Activated T-cell treated with anti-CD3 and anti-CD28 coated beads, Interleukin-2, amount 50 U/mL, for 24 hours (primary cell): ENCODE measurements at regions not wholly inside any gene's neighbourhood (a gene's known extent, or its start where the extent isn't known, plus 50 kb on each side); places are given as distances from the start of the nearest gene placed in this dataset.

Source experiments
- DNase-seq: peaks from one replicate; pipeline ENCODE4 v3.0.0-alpha.2; 2020
- H3K27ac Mint-ChIP-seq: 2 replicates; pipeline ENCODE4 v1.8.0; 2020; ENCODE audit warnings: mild to moderate bottlenecking, mixed read lengths
- H3K27me3 Mint-ChIP-seq: 2 replicates; pipeline ENCODE4 v1.8.0; 2020; ENCODE audit warnings: mixed read lengths
- H3K36me3 Mint-ChIP-seq: 2 replicates; pipeline ENCODE4 v1.8.0; 2020; ENCODE audit warnings: low read depth, mixed read lengths
- H3K4me1 Mint-ChIP-seq: 2 replicates; pipeline ENCODE4 v1.8.0; 2020; ENCODE audit warnings: low read depth, mixed read lengths
- H3K4me3 Mint-ChIP-seq: 2 replicates; pipeline ENCODE4 v1.8.0; 2020; ENCODE audit warnings: mild to moderate bottlenecking, moderate library complexity, mixed read lengths
- H3K9me3 Mint-ChIP-seq: 2 replicates; pipeline ENCODE4 v1.8.0; 2020; ENCODE audit warnings: mixed read lengths

DNA sequence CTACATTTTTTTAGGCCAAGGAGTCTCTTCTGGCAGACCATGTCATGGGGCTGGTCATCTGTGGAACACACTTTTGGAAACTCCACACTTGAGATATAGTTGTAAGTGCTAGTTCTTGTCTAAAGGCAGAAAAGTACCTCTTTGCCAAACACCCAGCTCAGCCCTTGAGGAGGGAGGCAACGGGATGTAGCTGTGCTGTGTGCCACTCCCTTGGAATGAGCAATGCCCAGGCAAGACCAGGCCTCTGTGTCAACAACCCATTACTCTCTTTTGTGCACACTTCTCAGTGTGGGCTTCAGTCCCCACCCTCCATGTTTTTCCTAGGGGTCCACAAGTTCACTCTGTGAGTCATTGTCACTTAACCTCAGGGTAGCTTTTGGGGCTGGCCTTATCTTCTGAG is 528.3 kb upstream of the CFAP20DC start:
- H3K27me3 Mint-ChIP-seq = no peaks in the 10 kb centered on the region
- no peak overlapping the region for H3K27ac Mint-ChIP-seq
- H3K9me3 Mint-ChIP-seq = peaks cover 3% of the 10 kb centered on the region
- no peaks in the 10 kb centered on the region for H3K36me3 Mint-ChIP-seq
- H3K4me3 Mint-ChIP-seq = no peak overlapping the region
- peaks cover 13% of the 10 kb centered on the region for H3K4me1 Mint-ChIP-seq
- no peak for DNase-seq

DNA sequence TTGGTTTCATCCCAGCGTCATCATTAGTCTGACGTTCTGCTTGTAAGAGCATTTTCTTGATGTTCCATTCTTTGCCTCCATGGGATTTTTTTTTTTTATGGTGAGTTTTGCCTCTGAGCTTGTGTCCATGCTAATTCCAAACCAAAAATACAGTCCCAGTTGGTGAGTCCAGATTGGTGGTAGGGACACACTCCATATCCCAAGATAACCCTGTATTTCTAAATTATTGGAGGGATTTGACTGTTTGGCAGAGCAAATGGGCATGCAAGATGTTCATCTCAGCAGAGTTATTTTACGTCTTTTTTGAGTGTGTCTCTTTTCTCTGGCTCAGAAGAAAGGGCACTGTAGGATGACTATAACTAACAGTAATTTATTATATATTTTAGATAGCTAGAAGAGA is 526.8 kb upstream of the CFAP20DC start:
- no peak overlapping the region for H3K27ac Mint-ChIP-seq
- H3K36me3 Mint-ChIP-seq = no peaks in the 10 kb centered on the region
- H3K9me3 Mint-ChIP-seq = no peaks in the 10 kb centered on the region
- H3K4me3 Mint-ChIP-seq = no peak overlapping the region
- H3K27me3 Mint-ChIP-seq = no peaks in the 10 kb centered on the region
- DNase-seq = no peak
- H3K4me1 Mint-ChIP-seq = peaks cover 13% of the 10 kb centered on the region

GRCh38 chr3:59575113-59576001 is 525.5 kb upstream of the CFAP20DC start:
- Mint-ChIP-seq H3K9me3 (no peaks in the 10 kb centered on the region), H3K36me3 (no peaks in the 10 kb centered on the region), H3K27me3 (no peaks in the 10 kb centered on the region), H3K27ac (no peak overlapping the region), H3K4me3 (no peak overlapping the region), H3K4me1 (peaks cover 4% of the 10 kb centered on the region)
- peak; percentile 93 for DNase-seq

- Mint-ChIP-seq H3K4me3 (no peak overlapping the region), H3K9me3 (no peaks in the 10 kb centered on the region), H3K27ac (no peak overlapping the region), H3K36me3 (no peaks in the 10 kb centered on the region), H3K27me3 (no peaks in the 10 kb centered on the region), H3K4me1 (peaks cover 4% of the 10 kb centered on the region)
- DNase-seq = no peak
Observed at GRCh38 chr3:59573911-59574310, 524.1 kb upstream of the CFAP20DC start.

- Mint-ChIP-seq H3K4me1 (peaks cover 6% of the 10 kb centered on the region), H3K27ac (no peak overlapping the region), H3K4me3 (no peak overlapping the region), H3K36me3 (no peaks in the 10 kb centered on the region), H3K27me3 (no peaks in the 10 kb centered on the region), H3K9me3 (no peaks in the 10 kb centered on the region)
- no peak for DNase-seq
Observed at GRCh38 chr3:59572106-59572505, 522.3 kb upstream of the CFAP20DC start.

DNA sequence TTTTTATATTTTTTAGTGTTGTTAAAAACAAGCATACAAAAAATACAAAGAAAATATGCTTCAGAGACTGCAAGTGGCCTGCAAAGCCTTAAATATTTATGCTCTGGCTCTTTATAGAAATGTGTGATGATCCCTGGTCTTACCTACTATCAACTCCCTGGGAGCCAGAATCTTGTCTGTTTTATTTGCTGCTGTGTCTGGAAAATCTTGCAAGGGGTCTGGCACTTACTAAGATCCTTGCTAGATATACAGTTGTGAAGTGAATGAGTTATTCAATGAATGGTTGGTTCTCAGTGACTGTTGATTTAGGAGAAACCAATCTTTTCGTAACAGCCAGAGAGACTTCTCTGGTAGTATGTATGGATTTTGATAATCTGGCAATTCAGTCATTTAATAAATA is 521.0 kb upstream of the CFAP20DC start:
- Mint-ChIP-seq H3K27ac (no peak overlapping the region), H3K27me3 (no peaks in the 10 kb centered on the region), H3K9me3 (no peaks in the 10 kb centered on the region), H3K4me3 (no peak overlapping the region), H3K36me3 (no peaks in the 10 kb centered on the region), H3K4me1 (peaks cover 18% of the 10 kb centered on the region)
- no peak for DNase-seq

- no peaks in the 10 kb centered on the region for H3K9me3 Mint-ChIP-seq
- peaks cover 18% of the 10 kb centered on the region for H3K4me1 Mint-ChIP-seq
- H3K4me3 Mint-ChIP-seq = no peak overlapping the region
- no peaks in the 10 kb centered on the region for H3K36me3 Mint-ChIP-seq
- no peak overlapping the region for H3K27ac Mint-ChIP-seq
- no peak for DNase-seq
- no peaks in the 10 kb centered on the region for H3K27me3 Mint-ChIP-seq
Observed at GRCh38 chr3:59567661-59568060, 517.8 kb upstream of the CFAP20DC start.

GRCh38 chr3:59566481-59566975 is 516.7 kb upstream of the CFAP20DC start:
- DNase-seq = no peak
- H3K9me3 Mint-ChIP-seq = no peaks in the 10 kb centered on the region
- H3K27me3 Mint-ChIP-seq = no peaks in the 10 kb centered on the region
- H3K4me1 Mint-ChIP-seq = peaks cover 22% of the 10 kb centered on the region
- H3K36me3 Mint-ChIP-seq = no peaks in the 10 kb centered on the region
- peak overlapping the region; percentile 13 for H3K27ac Mint-ChIP-seq
- no peak overlapping the region for H3K4me3 Mint-ChIP-seq

DNA sequence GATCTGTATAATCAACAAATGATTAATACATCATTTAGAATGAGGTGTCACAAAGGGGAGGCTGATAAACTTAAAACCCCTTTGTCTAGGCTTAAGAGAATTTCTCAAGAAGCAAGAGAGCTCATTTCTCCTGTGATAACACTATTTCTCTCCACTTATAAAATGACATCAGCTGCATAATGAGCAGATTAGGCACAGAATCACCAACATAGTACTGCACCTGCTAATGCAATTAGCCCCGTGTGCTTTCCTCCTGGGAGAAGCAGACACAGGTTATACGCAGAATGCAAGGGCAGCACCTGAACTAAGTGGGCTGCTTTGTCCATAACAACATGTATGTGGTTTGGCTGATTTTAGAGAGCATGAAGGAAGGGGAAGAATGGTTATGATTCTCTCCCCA is 515.3 kb upstream of the CFAP20DC start:
- Mint-ChIP-seq H3K27ac (no peak overlapping the region), H3K36me3 (no peaks in the 10 kb centered on the region), H3K9me3 (no peaks in the 10 kb centered on the region), H3K27me3 (no peaks in the 10 kb centered on the region), H3K4me3 (no peak overlapping the region), H3K4me1 (peaks cover 34% of the 10 kb centered on the region)
- DNase-seq = no peak

DNA sequence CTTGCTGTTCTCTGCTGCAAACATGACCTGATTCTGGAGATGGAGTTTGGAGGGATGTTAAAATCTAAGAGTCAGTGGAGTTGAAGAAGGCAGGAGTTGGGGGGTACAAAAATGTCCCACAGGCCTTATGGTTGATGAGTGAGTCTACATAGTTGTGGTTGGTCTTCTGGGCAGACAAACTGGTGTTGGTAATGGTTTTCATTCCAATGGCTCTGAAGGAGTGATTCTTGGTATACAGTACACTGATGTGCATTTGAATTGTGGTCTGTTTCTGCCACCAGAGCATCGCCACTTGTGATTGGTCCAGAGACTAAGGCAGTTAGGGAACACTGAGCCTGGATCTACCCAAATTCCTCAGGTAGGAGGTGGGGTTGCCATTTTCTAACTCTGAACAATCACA is 514.1 kb upstream of the CFAP20DC start:
- H3K27ac Mint-ChIP-seq = no peak overlapping the region
- no peak overlapping the region for H3K4me3 Mint-ChIP-seq
- peaks cover 46% of the 10 kb centered on the region for H3K4me1 Mint-ChIP-seq
- DNase-seq = no peak
- no peaks in the 10 kb centered on the region for H3K36me3 Mint-ChIP-seq
- H3K27me3 Mint-ChIP-seq = no peaks in the 10 kb centered on the region
- H3K9me3 Mint-ChIP-seq = no peaks in the 10 kb centered on the region

GRCh38 chr3:59563072-59563605 is 513.3 kb upstream of the CFAP20DC start:
- DNase-seq = no peak
- no peaks in the 10 kb centered on the region for H3K9me3 Mint-ChIP-seq
- H3K36me3 Mint-ChIP-seq = no peaks in the 10 kb centered on the region
- no peaks in the 10 kb centered on the region for H3K27me3 Mint-ChIP-seq
- peaks cover 52% of the 10 kb centered on the region for H3K4me1 Mint-ChIP-seq
- H3K4me3 Mint-ChIP-seq = no peak overlapping the region
- no peak overlapping the region for H3K27ac Mint-ChIP-seq

DNA sequence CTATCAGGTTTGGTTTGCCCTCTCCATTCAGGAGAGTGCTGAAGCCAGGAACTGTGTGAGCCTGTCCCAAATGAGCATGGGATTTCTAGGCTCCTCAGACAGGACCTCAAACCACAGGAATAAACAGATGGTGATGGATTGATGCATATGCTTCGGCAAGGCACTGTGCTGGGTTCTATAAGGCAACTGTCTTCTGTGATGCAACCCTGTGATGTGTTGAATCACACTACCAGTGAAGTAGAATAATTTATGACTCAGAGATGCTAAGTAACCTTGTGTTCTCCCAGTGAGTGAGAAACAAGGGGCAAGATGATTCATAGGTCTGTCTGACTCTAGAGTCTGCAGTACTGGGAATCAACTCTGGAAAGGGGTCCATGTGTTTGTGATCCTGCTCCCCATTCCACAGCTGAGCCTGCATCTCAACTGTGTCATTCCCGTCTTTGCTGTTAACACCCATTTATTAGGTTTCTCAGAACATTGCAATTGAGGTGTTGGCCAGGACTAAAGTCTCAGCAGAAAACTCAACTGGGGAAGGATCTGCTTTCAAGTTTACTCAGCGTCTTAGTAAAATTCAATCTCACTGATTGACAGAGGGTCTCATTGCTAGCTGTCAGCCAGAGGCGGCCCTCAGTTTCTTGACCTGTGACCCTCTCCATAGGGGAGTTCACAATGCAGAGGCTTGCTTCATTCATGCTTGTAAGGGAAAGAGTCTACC is 510.1 kb upstream of the CFAP20DC start:
- peaks cover 51% of the 10 kb centered on the region for H3K4me1 Mint-ChIP-seq
- DNase-seq = peak; percentile 68
- H3K27me3 Mint-ChIP-seq = no peaks in the 10 kb centered on the region
- H3K36me3 Mint-ChIP-seq = no peaks in the 10 kb centered on the region
- H3K27ac Mint-ChIP-seq = peak overlapping the region; percentile 96
- peak overlapping the region; percentile 41 for H3K4me3 Mint-ChIP-seq
- H3K9me3 Mint-ChIP-seq = no peaks in the 10 kb centered on the region

GRCh38 chr3:59558906-59559720 is 509.3 kb upstream of the CFAP20DC start:
- H3K27ac Mint-ChIP-seq = peak overlapping the region; percentile 96
- H3K36me3 Mint-ChIP-seq = no peaks in the 10 kb centered on the region
- no peaks in the 10 kb centered on the region for H3K27me3 Mint-ChIP-seq
- peaks cover 55% of the 10 kb centered on the region for H3K4me1 Mint-ChIP-seq
- H3K9me3 Mint-ChIP-seq = no peaks in the 10 kb centered on the region
- DNase-seq = no peak
- peak overlapping the region; percentile 41 for H3K4me3 Mint-ChIP-seq

- Mint-ChIP-seq H3K27ac (peak overlapping the region; percentile 18), H3K36me3 (no peaks in the 10 kb centered on the region), H3K4me1 (peaks cover 47% of the 10 kb centered on the region), H3K9me3 (no peaks in the 10 kb centered on the region), H3K27me3 (no peaks in the 10 kb centered on the region), H3K4me3 (no peak overlapping the region)
- DNase-seq = no peak
Observed at GRCh38 chr3:59555593-59556315, 505.9 kb upstream of the CFAP20DC start.
